ENCODE measurements at regions not wholly inside any gene's neighbourhood (a gene's known extent, or its start where the extent isn't known, plus 50 kb on each side); places are given as distances from the start of the nearest gene placed in this dataset.

GRCh38 chr1:4976859-4977440, 322.5 kb downstream of the AJAP1 start:
- no peak for DNase-seq (ENCODE audit: low spot score)
- no peak for ATAC-seq (ENCODE audit: low FRiP score)
- TF ChIP-seq CTCF (IDR thresholded peaks at IDR 0.05), result no peak

GRCh38 chr1:4975856-4976255, 321.4 kb downstream of the AJAP1 start:
- DNase-seq (ENCODE audit: low spot score), result no peak
- TF ChIP-seq CTCF (IDR thresholded peaks at IDR 0.05), result no peak
- ATAC-seq (ENCODE audit: low FRiP score), result no peak

GRCh38 chr1:4974981-4975685, 320.7 kb downstream of the AJAP1 start:
- DNase-seq (ENCODE audit: low spot score), result no peak
- no peak for TF ChIP-seq CTCF (IDR thresholded peaks at IDR 0.05)
- ATAC-seq (ENCODE audit: low FRiP score), result no peak

GRCh38 chr1:4973341-4973740, 318.9 kb downstream of the AJAP1 start:
- ATAC-seq (ENCODE audit: low FRiP score) (no peak), DNase-seq (ENCODE audit: low spot score) (no peak)
- no peak for TF ChIP-seq CTCF (IDR thresholded peaks at IDR 0.05)

GRCh38 chr1:4972761-4973320, 318.4 kb downstream of the AJAP1 start:
- TF ChIP-seq CTCF (IDR thresholded peaks at IDR 0.05), result no peak
- DNase-seq (ENCODE audit: low spot score), result no peak
- ATAC-seq (ENCODE audit: low FRiP score), result no peak

GRCh38 chr1:4971666-4972065, 317.3 kb downstream of the AJAP1 start:
- DNase-seq (ENCODE audit: low spot score) (no peak), ATAC-seq (ENCODE audit: low FRiP score) (no peak)
- TF ChIP-seq CTCF (IDR thresholded peaks at IDR 0.05), result no peak

- ATAC-seq (ENCODE audit: low FRiP score) (no peak), DNase-seq (ENCODE audit: low spot score) (no peak)
- TF ChIP-seq CTCF (IDR thresholded peaks at IDR 0.05), result no peak
Measured at GRCh38 chr1:4970532-4970931, 316.1 kb downstream of the AJAP1 start.

Measured in omental fat pad (tissue), 3 donors.